HepG2 (cell line): ENCODE measurements at regions not wholly inside any gene's neighbourhood (a gene's known extent, or its start where the extent isn't known, plus 50 kb on each side); places are given as distances from the start of the nearest gene placed in this dataset.

Experiments
- ATAC-seq: fragments of 200-7000 bp; cut with Tn5 transposase; 3 replicates; pipeline ENCODE4 v1.9.1; 2020; ENCODE audit warnings: mild to moderate bottlenecking, moderate library complexity
- BruUV-seq: library from RNA; stranded (reverse); fragments of 400-500 nt; replicated peaks from 2 replicates; lab custom pipeline; 2021; lab: Mats Ljungman, UMichigan
- CTCF ChIA-PET: fragments of 300-600 bp; formaldehyde crosslinking; extraction: SDS; loops from one replicate; lab custom pipeline; 2021; ENCODE audit warnings: low total read pairs, inconsistent platforms, low intra/inter-chr PET ratio; lab: Yijun Ruan, JAX
- POLR2A ChIA-PET: fragments of 350-600 bp; sonication (Branson Sonifier 250); formaldehyde crosslinking; loops from one replicate; lab custom pipeline; 2020; ENCODE audit warnings: antibody characterized with exemption, inconsistent platforms; lab: Yijun Ruan, JAX
- DNase-seq: peaks from one replicate; pipeline ENCODE4 v3.0.0-alpha.2; 2015; ENCODE audit warnings: low spot score
- FAIRE-seq: peaks from 3 replicates; lab custom pipeline; 2011; peaks lifted over from hg19 to GRCh38; lab: Jason Lieb, UNC
- H2AFZ ChIP-seq: one replicate; pipeline ENCODE4 v1.6.1; 2011; ENCODE audit warnings: low read length, inconsistent platforms
- H3K27ac ChIP-seq: fragments of 300-600 bp; 3 replicates; pipeline ENCODE4 v1.8.0; 2011; ENCODE audit warnings: mixed run types, mild to moderate bottlenecking, mixed read lengths, low read length, inconsistent platforms; ENCODE audit not compliant: insufficient read depth; ENCODE audit errors: extremely low read length
- H3K27me3 ChIP-seq, 2 experiments: fragments of 200-600 bp in 1 of 2; 2 replicates in 1 of 2; 3 replicates in 1 of 2; pipeline versions ENCODE4 v1.6.0 to v1.8.0; 2011; ENCODE audit warnings: low read length in 2 of 2, mild to moderate bottlenecking in 2 of 2, moderate library complexity in 2 of 2, inconsistent platforms in 1 of 2; ENCODE audit not compliant: insufficient read depth in 2 of 2, control insufficient read depth in 1 of 2
- H3K36me3 ChIP-seq, 2 experiments: fragments of 200-600 bp in 1 of 2; replicated peaks in 1 of 2; 2 replicates in 1 of 2; 3 replicates in 1 of 2; pipeline versions ENCODE4 v1.5.1 to v1.8.0; 2011; ENCODE audit warnings: low read length in 2 of 2, inconsistent platforms in 1 of 2; ENCODE audit not compliant: insufficient read depth in 2 of 2, control insufficient read depth in 1 of 2
- H3K4me1 ChIP-seq: 2 replicates; pipeline ENCODE4 v1.5.1; 2012; ENCODE audit warnings: low read length, inconsistent platforms; ENCODE audit not compliant: insufficient read depth
- H3K4me2 ChIP-seq: 2 replicates; pipeline ENCODE4 v1.6.0; 2011; ENCODE audit warnings: low read depth, low read length, inconsistent platforms
- H3K4me3 ChIP-seq, 3 experiments: fragments of 200-600 bp in 1 of 3; sonication (generic), shearing (Covaris generic) in 1 of 3; replicated peaks in 1 of 3; 2 replicates each; pipeline ENCODE4 v1.5.1; 2011 to 2016; ENCODE audit warnings: low read length in 3 of 3, inconsistent platforms in 2 of 3, low read depth in 2 of 3, mild to moderate bottlenecking in 2 of 3, control low read depth in 1 of 3, mixed read lengths in 1 of 3; ENCODE audit not compliant: insufficient read depth in 1 of 3
- H3K79me2 ChIP-seq: one replicate; pipeline ENCODE4 v1.6.1; 2011; ENCODE audit warnings: low read length, inconsistent platforms; ENCODE audit not compliant: insufficient read depth
- H3K9ac ChIP-seq: 2 replicates; pipeline ENCODE4 v1.6.0; 2011; ENCODE audit warnings: mild to moderate bottlenecking, low read depth, low read length, inconsistent platforms; ENCODE audit not compliant: insufficient read depth
- H3K9me3 ChIP-seq: 2 replicates; pipeline ENCODE4 v1.5.1; 2012; ENCODE audit warnings: mild to moderate bottlenecking, low read length
- H4K20me1 ChIP-seq: 2 replicates; pipeline ENCODE4 v1.6.0; 2011; ENCODE audit warnings: inconsistent platforms, mild to moderate bottlenecking, low read length, moderate library complexity; ENCODE audit not compliant: insufficient read depth
- BHLHE40 ChIP-seq: IDR thresholded peaks from 2 replicates; pipeline ENCODE4 v1.6.1; 2011; ENCODE audit warnings: low read length, improper control_type of control experiment
- FOXJ3 ChIP-seq: sonication (generic); formaldehyde crosslinking; IDR thresholded peaks from 2 replicates; pipeline ENCODE4 v1.4.0; 2020; ENCODE audit warnings: missing genetic modification reagents, mild to moderate bottlenecking, borderline replicate concordance
- FOXP1 ChIP-seq, 2 experiments: fragments of 450-650 bp in 1 of 2; IDR thresholded peaks; 2 replicates each; pipeline ENCODE4 v1.6.1; 2017 to 2018; ENCODE audit warnings: antibody characterized with exemption in 1 of 2
- KLF13 ChIP-seq: sonication (generic); formaldehyde crosslinking; IDR thresholded peaks from 2 replicates; pipeline ENCODE4 v1.4.0; 2020; ENCODE audit warnings: mild to moderate bottlenecking, missing genetic modification reagents
- MAFK ChIP-seq, 2 experiments: IDR thresholded peaks in 1 of 2; conservative IDR thresholded peaks in 1 of 2; 2 replicates each; pipeline ENCODE4 v1.6.1; 2011; ENCODE audit warnings: improper control_type of control experiment in 2 of 2, low read length in 2 of 2
- PATZ1 ChIP-seq: sonication (generic); formaldehyde crosslinking; IDR thresholded peaks from 2 replicates; pipeline ENCODE4 v1.4.0; 2020; ENCODE audit warnings: missing genetic modification reagents
- SMAD3 ChIP-seq: sonication (generic); formaldehyde crosslinking; IDR thresholded peaks from 2 replicates; pipeline ENCODE4 v1.4.0; 2020; ENCODE audit warnings: missing genetic modification reagents
- SP1 ChIP-seq, 2 experiments: fragments of 450-650 bp in 1 of 2; sonication (generic) in 1 of 2; formaldehyde crosslinking in 1 of 2; IDR thresholded peaks; 2 replicates each; pipeline versions ENCODE4 v1.4.0 to v1.6.1; 2016 to 2020; ENCODE audit warnings: missing genetic modification reagents in 1 of 2
- ZFP62 ChIP-seq: sonication (generic); formaldehyde crosslinking; IDR thresholded peaks from 2 replicates; pipeline ENCODE4 v1.4.0; 2020; ENCODE audit warnings: missing genetic modification reagents
- ZGPAT ChIP-seq: IDR thresholded peaks from 2 replicates; pipeline ENCODE4 v1.6.1; 2016; ENCODE audit warnings: mild to moderate bottlenecking
- ZSCAN30 ChIP-seq: sonication (generic); formaldehyde crosslinking; IDR thresholded peaks from 2 replicates; pipeline ENCODE4 v1.5.0; 2020; ENCODE audit warnings: mild to moderate bottlenecking, missing genetic modification reagents
- WGBS: methylation state at CpG from one replicate; pipeline ENCODE4 v1.1.6; 2017; ENCODE audit warnings: low lambda C conversion rate; 5-methylcytosine and 5-hydroxymethylcytosine counted together
- in situ Hi-C: cut with HindIII; loops from 2 replicates; pipeline ENCODE4 v1.10.0; 2017; ENCODE audit warnings: low pct_unique_long_range_greater_than_20kb; ENCODE audit not compliant: extremely low pct_ligation_motif_present
- intact Hi-C: fragments of 100-400 bp; cut with micrococcal nuclease; formaldehyde crosslinking; loops from one replicate; pipeline ENCODE4 v1.10.0; 2022; ENCODE audit not compliant: unreplicated experiment
- TF ChIP-seq, protein P1 (sequence below): IDR thresholded peaks from 2 replicates; pipeline ENCODE4 v1.6.1; 2012; ENCODE audit warnings: inconsistent platforms
- TF ChIP-seq, protein P2 (sequence below): sonication (generic); formaldehyde crosslinking; conservative IDR thresholded peaks from 2 replicates; pipeline ENCODE4 v1.8.1; 2023; ENCODE audit warnings: missing genetic modification reagents
- TF ChIP-seq, protein P3 (sequence below): sonication (generic); formaldehyde crosslinking; IDR thresholded peaks from 2 replicates; pipeline ENCODE4 v1.8.1; 2023; ENCODE audit warnings: mild to moderate bottlenecking, missing genetic modification reagents, borderline replicate concordance
- TF ChIP-seq, protein P4 (sequence below): sonication (generic); formaldehyde crosslinking; IDR thresholded peaks from 2 replicates; pipeline ENCODE4 v1.5.0; 2020; ENCODE audit warnings: missing genetic modification reagents

DNA sequence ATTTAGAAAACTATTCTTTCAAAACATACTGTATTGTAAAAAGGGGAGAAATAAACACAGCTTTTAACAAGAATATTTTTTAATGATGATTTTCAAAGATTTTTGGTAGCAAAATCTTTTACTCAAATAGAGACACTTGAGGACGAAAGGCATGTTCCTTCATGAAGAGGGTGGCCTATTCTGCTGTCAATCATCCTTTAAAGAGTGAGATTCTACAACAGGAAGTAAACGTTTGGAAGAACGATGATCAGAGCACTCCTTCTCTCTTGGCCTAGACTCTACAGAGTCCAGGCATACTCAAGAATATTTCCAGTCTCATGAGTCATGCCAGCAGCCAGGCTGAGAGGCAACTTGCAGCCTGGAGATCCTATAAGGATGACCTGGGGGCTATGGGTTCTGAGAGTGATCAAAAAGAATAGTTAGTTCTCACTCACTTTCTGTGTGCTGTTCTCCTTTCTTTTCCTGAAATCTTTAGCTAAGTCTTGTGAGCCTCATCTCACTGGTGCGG, 62.4 kb upstream of the TCF4 start (continued):
- TF ChIP-seq, protein P1, sequence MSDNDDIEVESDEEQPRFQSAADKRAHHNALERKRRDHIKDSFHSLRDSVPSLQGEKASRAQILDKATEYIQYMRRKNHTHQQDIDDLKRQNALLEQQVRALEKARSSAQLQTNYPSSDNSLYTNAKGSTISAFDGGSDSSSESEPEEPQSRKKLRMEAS, result no peak
- no peak for TF ChIP-seq SMAD3

DNA sequence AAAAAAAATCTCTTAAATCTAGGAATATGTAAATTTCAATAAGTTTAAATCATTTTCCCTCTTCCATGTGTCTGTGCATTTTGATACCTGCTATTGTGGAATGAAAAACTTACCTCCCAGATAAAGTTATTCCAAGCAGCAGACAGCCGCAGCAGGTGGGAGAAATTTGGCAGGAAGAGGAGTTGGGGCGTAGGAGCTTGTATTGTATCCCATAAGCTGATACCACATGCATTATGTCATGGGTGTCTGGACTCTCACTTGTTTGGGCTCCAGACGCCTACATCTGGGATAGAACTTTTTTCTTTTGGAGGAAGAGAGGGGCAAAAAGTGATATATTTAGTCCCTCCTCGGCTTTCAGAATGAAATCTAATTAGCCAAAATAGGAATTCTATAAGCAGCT, 59.3 kb upstream of the TCF4 start:
- WGBS, result 9% methylated on average over 4 of the region's 4 CpGs
- CTCF ChIA-PET, result no interaction called here
- DNase-seq (no peak), FAIRE-seq (no peak), ATAC-seq (no peak)
- no peak overlapping the region for H3K27ac ChIP-seq
- no peak overlapping the region for H3K9ac ChIP-seq
- no peaks in the 10 kb centered on the region for H3K4me1 ChIP-seq
- no peaks in the 10 kb centered on the region for H3K27me3 ChIP-seq
- intact Hi-C loops, result no loop called here
- H4K20me1 ChIP-seq, result no peaks in the 10 kb centered on the region
- TF ChIP-seq PATZ1 (CRISPR knock-in tag) (no peak), ZSCAN30 (CRISPR knock-in tag) (no peak), FOXP1 (IDR thresholded peaks at IDR 0.05) (no peak), FOXP1 (CRISPR knock-in tag; IDR thresholded peaks at IDR 0.05) (no peak), ZGPAT (no peak), ZFP62 (CRISPR knock-in tag) (no peak), FOXJ3 (CRISPR knock-in tag) (no peak), SP1 (IDR thresholded peaks at IDR 0.05) (no peak), SP1 (CRISPR knock-in tag; IDR thresholded peaks at IDR 0.05) (no peak), KLF13 (CRISPR knock-in tag) (no peak), BHLHE40 (no peak), MAFK (conservative IDR thresholded peaks at IDR 0.05 in 1 of 2, IDR thresholded peaks at IDR 0.05 in 1 of 2; ENCODE audit: low read length in 2 of 2) (no peak)
- TF ChIP-seq, protein P2, sequence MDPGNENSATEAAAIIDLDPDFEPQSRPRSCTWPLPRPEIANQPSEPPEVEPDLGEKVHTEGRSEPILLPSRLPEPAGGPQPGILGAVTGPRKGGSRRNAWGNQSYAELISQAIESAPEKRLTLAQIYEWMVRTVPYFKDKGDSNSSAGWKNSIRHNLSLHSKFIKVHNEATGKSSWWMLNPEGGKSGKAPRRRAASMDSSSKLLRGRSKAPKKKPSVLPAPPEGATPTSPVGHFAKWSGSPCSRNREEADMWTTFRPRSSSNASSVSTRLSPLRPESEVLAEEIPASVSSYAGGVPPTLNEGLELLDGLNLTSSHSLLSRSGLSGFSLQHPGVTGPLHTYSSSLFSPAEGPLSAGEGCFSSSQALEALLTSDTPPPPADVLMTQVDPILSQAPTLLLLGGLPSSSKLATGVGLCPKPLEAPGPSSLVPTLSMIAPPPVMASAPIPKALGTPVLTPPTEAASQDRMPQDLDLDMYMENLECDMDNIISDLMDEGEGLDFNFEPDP (CRISPR knock-in tag), result no peak
- TF ChIP-seq, protein P3, sequence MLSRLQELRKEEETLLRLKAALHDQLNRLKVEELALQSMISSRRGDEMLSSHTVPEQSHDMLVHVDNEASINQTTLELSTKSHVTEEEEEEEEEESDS (CRISPR knock-in tag), result no peak
- TF ChIP-seq, protein P4, sequence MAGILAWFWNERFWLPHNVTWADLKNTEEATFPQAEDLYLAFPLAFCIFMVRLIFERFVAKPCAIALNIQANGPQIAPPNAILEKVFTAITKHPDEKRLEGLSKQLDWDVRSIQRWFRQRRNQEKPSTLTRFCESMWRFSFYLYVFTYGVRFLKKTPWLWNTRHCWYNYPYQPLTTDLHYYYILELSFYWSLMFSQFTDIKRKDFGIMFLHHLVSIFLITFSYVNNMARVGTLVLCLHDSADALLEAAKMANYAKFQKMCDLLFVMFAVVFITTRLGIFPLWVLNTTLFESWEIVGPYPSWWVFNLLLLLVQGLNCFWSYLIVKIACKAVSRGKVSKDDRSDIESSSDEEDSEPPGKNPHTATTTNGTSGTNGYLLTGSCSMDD (CRISPR knock-in tag), result no peak
- H3K4me3 ChIP-seq, result no peak overlapping the region
- POLR2A ChIA-PET, result no interaction called here
- H3K9me3 ChIP-seq, result peaks cover 45% of the 10 kb centered on the region
- no peaks in the 10 kb centered on the region for H3K79me2 ChIP-seq
- no peak overlapping the region for H3K4me2 ChIP-seq
- in situ Hi-C loops, result no loop called here
- H3K36me3 ChIP-seq, result no peaks in the 10 kb centered on the region
- BruUV-seq, result no TSS peak
- no peak overlapping the region for H2AFZ ChIP-seq
